Sciatic nerve (tissue), 2 donors: ENCODE measurements at regions not wholly inside any gene's neighbourhood (a gene's known extent, or its start where the extent isn't known, plus 50 kb on each side); places are given as distances from the start of the nearest gene placed in this dataset.
A peak's percentile ranks its signal among the peaks of the same experiment; 100 is the strongest.

Experiments used
- ATAC-seq: fragments of 200-7000 bp; cut with Tn5 transposase; one replicate; pipeline ENCODE4 v1.9.1; 2020; ENCODE audit warnings: mild to moderate bottlenecking, moderate library complexity
- DNase-seq: peaks from one replicate; pipeline ENCODE4 v3.0.0-alpha.2; 2020; ENCODE audit warnings: low spot score
- intact Hi-C: fragments of 100-400 bp; cut with DNase I; formaldehyde crosslinking; loops from one replicate; pipeline ENCODE4 v1.14.2; 2022
- donor health status: DM: no; HTN: no; CAD: no.
- donor health status: DM: no; HTN: no; CAD: no.

DNA sequence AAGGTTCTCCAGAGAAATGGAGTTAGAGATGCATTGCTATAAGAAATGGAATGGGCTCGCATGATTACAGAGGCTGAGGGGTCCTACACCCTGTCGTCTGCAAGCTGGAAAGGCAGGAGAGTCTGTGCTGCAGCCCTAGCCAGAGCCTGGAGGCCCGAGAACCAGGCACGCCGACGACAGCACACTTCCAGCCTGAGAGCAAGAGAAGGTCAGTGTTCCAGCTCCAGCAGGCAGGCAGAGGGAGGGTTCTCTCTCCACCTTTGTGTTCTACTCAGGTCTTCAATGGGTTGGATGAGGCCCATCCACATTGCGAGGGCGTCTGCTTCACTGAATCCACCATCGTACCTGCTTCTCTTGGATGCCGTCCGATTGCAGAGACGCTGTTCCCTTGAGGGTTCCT lies 177.6 kb upstream of the HDAC4 start:
- no peak for DNase-seq
- intact Hi-C loops, result no loop called here
- no peak for ATAC-seq

DNA sequence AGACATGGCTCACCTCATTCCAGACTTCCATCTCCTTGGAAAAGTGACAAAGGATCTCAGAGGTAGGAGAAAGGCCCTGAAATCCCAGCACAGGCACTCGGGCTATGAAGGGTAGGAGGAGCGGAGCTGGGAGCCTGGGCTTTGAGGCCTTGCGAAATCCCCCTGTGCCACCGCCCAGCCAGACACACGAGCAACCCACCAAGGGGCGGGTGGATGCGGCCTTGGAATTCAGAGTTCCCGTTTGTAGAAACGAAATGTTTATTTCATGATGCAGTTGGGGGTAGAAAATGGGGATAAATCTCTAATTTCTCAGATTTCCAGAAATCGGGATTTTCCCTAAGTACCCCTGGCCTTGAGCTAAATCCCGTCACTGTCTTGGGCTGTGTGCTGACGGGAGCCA lies 177.1 kb upstream of the HDAC4 start:
- ATAC-seq (no peak), DNase-seq (no peak)
- intact Hi-C loops, result no loop called here

DNA sequence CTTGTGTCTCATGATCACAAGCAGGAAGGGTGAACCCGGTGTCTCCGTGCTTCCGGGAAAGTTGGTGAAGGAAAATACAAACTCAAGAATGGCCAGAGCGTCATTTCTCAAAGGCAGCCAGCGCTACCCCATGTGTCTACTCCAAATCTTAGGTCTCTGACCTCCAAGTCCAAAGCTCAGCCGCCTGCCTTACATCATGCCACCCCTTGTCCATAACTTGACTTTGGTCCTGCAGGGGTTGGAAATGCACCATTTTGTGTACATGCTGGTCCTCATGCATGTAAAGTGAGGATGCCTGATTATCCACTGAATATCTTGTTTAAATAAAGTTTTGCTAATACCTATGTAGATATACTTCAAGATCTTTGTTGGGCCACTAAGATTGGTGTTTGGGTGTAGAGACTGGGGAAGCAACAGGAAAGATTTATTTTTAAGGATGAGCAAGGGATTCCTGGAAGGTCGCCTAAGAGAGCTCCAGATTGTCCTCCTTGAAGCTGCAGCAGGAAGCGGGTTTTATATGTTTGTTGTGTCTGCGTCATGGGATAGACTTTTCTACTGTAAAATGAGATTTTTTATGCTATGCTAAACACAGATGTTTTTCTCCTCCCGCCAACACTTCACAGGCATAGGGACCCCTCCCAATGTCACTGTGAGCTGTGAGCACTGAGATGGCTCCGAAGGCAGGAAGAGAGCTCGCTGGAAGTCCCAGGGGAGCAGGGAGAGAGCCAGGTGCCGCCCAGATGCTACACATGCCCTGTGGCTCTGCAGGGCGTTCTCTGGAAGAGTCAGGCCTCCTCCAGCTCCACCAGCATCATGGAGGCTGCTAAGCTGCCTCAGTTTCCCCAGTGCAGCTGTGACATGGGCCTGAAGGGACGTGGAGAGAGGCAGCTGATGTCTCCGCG lies 176.2 kb upstream of the HDAC4 start:
- intact Hi-C loops, result no loop called here
- ATAC-seq (no peak), DNase-seq (no peak)

DNA sequence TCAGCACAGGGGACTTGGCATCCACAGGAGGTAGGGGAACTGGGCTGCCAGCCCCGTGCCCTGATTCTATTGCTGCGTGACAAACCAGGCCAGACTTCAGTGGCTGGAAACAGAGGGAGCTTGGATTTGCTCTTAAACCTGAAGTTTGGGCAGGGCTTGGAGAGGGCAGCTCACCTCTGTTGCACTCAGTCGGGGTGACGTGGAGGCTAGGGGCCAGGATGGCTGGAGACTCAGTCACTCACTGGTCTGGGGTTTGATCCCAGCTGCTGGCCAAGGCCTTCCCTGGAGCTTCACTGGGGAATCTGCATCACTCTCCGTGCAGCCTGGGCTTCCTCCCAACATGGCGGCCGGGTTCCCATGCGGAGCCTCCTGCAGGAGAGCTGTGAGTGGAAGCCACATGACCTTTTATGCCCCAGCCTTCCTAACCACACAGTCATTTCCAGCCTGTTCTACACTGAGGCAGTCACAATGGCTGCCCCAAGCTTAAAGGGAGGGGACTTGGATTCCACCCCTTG lies 175.2 kb upstream of the HDAC4 start:
- no peak for ATAC-seq
- intact Hi-C loops, result no loop called here
- DNase-seq, result no peak

DNA sequence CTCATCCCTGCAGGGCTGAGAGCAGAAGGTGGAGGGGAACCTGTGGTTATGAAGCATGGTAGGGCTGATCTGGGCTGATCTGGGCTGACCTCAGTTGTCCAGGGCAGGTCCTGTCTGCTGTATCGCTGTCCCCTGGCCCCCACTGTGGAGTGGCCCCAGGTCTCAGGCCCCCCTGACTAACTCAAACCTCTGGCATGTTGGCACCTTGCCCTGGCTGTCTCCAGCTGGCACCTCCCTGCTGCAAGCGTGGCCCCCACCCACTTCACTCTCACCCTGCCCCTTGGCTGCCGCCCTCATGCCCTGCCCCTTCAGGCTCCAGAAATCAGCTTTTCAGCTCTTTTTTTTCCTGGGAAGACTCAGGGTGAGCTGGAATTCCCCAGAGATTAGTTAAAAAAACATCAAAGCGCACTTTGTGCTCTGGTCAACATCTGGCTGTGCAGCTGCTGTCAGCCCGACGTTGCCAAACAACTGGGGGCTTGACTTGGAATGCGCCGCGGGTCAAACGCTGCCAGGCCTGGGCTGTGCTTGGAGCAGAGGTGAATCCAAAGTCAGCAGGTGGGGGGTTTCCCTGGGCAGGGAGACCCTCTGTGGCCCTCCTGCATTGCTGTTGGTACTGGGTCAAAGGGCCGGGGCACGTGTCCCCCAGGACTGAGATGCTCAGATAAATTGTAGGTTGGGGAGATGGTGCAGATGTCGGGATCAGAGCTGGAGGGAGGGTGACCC lies 173.8 kb upstream of the HDAC4 start:
- intact Hi-C loops, result no loop called here
- no peak for DNase-seq
- peak; percentile 81 for ATAC-seq

DNA sequence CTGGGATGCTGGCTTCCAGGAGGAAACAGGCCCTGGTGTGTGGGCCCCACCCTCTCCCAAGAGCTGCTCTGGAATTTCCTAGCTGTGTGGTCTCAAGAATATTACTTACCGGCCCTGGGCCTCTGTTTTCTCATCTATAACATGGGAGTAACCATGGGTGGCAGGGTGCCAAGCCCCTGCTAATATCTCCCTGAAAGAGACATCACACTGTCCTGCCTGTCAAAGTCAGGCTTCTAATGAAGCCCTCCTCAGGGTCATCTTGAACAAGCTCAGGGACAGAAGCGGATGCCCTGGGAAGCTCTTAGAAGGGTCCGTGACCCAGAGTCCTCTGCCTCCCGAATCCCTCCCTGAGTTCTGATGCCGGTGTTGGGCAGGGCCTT lies 173.2 kb upstream of the HDAC4 start:
- DNase-seq (no peak), ATAC-seq (peak; percentile 25)
- intact Hi-C loops, result no loop called here

DNA sequence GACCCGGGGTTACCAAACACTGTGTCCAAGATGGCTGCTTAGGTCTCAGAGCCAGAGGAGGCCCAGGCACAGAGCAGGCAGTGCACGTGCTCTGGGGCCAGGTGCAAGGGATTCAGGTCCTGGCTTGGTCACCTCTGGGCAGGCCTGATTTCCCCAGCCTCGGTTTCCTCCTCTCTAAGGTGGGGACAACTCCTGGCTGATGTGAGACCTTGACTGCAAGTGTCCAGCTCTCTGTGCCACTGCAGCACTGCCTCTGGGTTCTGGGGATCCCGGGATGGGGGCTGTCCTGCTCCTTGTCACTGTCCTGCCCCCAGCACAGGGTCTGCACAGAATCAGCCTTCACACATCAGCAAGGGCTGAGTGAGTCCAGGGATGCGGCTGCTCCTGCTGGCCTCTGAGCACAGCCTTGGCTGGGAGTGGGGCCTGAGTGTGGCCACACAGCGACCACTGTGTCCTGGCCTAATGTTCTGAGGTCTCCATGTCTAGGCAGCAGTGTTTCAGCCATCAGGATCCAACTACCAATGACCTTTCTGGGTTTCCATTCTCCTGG lies 170.2 kb upstream of the HDAC4 start:
- DNase-seq (no peak), ATAC-seq (no peak)
- intact Hi-C loops, result no loop called here

DNA sequence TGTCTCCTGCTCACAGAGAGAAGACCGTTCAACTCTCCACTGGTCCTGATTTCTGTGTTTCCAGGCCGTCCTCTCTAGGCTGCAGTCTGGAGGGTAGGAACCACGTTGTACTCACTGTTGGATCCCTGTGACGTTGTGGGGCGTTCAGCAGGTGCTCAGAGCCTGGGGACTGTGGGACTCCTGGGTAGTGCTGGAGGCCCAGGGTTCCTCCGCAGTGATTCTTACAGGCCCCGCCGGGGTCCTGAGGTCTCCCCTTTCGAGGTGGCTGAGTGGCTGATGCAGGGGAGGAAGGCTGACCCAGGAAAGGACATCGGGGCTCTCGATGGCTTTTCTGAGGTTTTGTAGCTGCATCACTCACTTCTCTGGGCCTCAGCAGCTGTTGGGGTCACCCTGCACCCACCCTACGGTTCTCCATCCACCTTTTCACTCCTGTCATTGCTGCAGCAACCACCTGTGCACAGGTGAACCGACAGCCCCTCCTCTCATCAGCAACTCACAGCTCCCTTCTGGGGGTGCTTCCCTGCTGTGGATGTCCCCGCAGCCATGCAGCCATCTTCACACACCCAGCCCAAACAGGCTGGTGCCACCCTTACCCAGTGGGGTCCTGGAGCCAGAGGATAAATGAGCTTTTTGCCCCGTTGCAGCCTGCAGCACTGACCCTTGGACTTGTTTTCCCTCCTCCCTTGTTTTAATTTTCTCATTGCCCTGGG lies 169.6 kb upstream of the HDAC4 start:
- intact Hi-C loops, result no loop called here
- ATAC-seq, result no peak

DNA sequence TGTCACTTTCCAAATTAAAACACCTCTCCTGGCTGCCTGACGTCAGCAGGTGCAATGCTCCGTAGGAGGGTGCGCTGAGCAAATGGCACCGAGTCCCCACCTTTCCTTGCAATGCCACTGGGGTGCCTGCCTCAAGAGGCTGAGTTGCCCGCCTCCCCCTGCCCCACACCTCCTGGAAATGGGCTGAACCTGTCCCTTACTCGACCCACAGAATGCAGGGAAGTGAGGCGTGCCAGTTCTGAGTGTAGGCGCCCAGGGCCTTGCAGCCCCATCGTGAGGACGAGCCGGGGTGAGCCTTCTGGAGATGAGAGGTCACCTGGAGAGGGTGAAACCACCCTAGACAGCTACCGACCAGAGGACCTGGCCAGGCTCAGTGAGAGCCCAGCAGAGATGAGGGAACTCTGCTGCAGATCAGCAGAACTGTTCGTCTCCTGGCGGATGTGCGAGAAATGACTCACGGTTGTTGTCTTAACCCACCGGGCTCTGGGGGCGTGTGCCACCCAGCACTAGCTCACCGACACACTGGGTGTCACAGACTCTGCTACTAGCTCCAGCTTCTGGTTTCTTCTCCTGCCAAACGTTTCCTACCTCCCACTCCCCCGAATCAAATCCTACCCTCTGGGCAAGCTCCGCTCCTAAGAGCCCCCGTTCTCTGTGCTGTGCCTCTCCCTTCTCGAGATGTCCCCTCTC lies 168.7 kb upstream of the HDAC4 start:
- intact Hi-C loops, result no loop called here
- DNase-seq, result no peak
- no peak for ATAC-seq

More for the DNA sequence above, 169.6 kb upstream of the HDAC4 start:
- no peak for DNase-seq

DNA sequence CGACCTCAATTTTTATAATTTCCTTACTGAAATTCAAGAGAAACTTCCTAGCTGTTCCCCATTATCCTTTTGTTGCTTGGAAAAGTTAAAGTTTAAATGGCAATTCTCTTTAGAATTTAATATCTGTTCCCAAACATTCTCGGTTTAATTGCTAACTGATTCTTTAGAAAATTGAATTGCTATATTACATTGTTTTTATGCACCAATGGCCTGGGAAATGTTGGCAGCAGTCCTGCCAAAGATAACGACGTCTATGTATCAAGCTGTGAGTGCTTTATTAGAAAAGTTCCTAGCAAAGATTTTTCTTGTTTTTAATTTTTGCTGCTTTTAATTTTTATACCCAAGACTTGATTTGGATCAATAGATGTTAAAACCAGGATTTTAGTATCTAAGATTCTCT lies 167.8 kb upstream of the HDAC4 start:
- intact Hi-C loops, result no loop called here
- no peak for DNase-seq
- no peak for ATAC-seq

DNA sequence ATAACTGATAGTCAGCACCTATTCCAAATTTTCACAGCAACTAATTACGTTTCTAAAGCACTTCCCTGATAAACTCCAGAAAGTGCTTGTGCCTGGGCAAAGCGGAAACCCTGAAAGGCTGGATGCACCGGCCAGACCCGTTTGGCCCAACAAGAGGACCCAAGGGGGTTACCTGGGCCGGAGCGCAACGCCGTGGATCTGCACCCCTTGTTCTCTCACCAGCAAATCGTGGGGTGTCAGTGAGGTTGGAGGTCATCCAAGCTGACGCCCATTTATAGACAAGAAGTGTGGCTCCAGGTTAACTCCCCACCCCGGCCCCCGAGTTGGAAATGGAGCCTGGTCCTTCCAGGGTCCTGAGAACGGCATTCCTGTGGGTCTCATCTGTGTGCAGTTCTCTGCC lies 167.0 kb upstream of the HDAC4 start:
- intact Hi-C loops, result no loop called here
- DNase-seq, result peak; percentile 42
- ATAC-seq, result no peak

DNA sequence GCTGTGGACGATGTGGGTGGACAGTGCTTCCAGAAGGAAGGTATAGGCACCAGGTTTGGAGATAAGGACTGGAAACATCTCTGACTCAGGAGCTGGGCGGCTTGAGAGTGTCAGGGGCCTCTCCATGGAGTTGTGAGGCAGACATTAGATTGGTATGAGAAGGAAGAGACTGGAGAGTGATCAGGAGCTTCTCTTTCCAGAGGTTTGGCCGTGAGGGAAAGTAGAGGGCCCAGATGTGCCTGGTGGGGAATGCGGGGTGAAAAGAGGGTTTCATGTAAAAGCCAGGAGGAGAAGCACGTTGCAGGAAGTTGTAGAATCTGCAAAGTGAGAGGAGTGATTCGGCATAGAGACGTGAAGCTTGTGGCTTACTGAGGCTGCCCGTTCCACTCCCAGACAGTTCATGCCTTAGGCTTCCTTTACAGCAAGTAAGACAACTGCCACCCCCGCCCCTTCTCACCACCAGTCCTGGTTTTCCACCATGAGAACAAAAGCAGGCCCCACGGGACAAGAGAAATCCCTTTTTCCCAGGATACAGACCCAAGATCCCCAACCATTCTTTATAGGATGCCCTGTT lies 166.3 kb upstream of the HDAC4 start:
- DNase-seq (no peak), ATAC-seq (no peak)
- intact Hi-C loops, result no loop called here

DNA sequence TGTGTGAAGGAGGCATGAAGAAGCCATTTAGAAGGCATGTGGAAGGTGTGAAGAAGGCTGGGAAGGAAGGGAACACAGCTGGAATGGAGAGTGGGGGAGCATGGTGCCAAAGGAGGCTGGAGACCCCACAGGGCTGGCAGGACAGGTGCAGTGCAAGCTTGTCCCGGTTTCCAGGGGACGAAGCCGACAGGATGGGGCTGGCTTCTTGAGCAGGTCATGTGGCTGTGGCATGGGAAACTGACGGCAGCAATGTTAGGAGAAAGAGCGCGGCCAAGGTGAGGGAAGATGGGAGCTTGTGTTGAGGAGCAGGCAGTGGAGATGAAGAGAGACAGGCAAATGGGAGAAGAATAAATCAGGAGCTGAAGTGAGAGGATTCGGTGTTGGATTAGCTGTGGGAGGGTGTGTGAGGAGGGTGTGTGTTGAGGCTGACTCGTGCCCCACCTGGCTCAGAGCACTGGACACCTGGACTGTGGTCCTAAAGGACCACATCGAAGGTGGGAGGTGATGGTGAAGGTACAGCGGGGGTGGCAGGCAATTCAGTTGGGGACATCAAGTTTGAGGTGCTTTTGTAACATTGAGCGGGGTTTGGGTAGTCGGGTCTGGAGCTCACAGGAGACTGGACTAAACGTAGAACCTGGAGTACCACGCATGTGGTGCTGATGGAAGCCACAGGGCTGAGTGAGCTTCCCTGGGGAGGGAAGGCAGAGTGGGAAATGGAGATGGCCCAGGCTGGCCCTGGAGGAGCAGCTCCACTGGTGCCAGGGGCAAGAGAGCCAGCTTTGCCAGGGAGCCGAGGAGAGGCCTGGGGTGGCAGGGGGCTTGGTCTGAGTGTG lies 165.6 kb upstream of the HDAC4 start:
- DNase-seq, result no peak
- intact Hi-C loops, result no loop called here
- no peak for ATAC-seq

DNA sequence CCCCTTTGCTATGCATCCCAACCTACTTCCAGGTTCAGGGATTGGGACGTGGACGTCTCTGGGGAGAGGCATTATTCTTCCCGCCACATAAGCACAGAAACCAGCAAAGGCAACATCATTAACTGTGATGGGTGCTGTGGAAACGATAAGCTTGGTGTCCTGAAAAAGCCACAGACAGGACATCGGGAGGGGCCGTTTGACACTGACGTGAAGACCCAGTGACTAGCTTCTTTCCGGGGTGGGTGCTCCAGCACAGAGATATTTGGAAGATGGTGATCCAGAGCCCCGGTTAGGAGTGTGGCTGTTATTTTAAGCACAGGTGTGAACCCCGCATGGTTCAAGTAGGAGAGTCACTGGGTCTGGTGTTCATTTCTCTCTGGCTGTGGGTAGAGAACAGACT lies 163.8 kb upstream of the HDAC4 start:
- intact Hi-C loops, result no loop called here
- DNase-seq (no peak), ATAC-seq (no peak)

DNA sequence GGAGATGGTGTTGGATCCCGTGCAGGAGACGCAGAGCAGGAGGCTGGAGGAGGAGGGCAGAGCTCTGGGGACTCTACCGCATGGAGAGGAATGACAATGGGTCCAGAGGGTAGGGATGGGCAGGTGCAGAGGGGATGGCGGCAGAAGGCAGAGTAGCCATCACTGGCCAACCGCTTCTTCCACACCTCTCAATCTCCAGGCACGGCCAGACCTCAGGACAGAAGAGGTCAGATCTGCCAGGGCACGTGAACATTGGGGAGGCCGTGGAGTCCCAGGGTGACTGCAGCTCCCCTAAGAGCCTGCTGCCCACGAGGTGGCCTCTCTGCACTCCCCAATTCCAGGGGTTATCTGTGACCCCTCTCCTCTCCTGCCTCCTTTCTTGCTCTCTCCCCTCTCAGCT lies 162.7 kb upstream of the HDAC4 start:
- intact Hi-C loops, result no loop called here
- no peak for ATAC-seq
- DNase-seq, result no peak

DNA sequence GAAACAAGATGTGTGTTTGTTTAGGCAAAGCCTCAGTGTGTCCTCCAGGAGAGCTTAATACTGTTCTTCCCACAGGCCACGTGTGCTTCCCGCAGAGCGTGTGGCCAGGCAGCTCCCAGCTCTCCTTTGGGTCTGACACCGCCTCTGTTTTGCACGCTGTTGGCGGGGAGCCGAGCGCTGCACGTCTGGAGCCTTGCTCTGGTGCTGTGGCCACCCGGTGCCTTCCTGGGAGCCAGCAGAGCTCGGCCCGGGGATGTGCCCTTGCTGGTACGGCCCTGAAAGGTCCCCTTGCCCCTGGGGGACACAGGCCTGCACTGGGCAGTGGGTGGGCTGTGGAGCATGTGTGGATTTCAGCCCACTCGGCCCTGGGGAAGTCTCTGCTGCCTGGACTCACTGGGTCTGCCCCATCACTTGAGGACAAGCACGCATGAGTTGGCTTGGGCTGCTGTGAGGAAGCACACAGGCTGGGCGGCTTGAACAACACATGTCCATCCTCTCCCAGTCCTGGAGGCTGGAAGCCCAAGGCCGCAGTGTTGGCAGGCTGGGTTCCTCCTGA lies 160.7 kb upstream of the HDAC4 start:
- peak; percentile 98 for ATAC-seq
- intact Hi-C loops, result no loop called here
- peak; percentile 92 for DNase-seq

DNA sequence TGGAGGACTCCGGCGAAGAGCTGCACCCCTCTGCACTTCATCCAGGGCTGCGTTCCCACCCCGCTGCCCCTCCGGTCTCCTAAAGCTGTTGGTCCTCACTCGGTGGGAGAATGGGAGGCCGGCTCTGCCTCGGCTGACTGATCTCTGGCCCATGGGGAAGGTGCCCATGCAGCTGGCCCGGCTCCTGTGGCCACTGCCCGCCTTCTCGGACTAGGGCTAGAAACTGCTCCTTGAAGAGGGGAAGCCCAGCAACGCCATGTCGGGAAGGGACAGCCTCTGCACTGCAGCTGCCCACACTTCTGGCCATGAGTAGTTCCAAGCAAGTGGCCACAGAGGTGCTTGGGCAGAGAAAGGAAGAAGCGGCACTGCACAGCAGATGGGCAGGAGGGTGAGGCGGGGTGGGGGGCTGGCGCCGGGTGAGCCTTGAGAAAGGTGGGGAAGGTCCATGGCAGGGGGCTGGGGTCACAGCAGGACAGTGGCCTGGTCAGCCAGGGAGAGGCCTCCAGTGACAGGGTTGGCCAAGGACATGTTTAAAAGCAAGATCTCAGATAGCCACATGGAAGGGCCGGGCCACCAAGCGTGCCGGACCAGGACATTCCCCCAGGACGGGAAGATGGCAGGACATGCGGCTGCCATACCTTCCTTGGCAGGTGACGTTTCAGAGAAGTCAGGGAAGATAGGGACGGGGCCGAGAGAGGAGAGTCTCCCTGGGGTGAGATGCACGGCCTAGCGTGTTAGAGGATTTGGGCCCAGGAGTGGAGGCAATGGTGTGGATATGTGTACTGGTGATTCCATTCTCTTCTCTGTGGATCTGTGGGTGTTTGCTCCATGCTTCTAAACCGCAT lies 158.8 kb upstream of the HDAC4 start:
- ATAC-seq (no peak), DNase-seq (no peak)
- intact Hi-C loops, result no loop called here
